ENCODE measurements at regions not wholly inside any gene's neighbourhood (a gene's known extent, or its start where the extent isn't known, plus 50 kb on each side); places are given as distances from the start of the nearest gene placed in this dataset.
"Not testable (repeated sequence)": the region's sequence is repeated elsewhere in the genome, so short reads cannot be mapped to it uniquely, and the experiment has no call there.

DNA sequence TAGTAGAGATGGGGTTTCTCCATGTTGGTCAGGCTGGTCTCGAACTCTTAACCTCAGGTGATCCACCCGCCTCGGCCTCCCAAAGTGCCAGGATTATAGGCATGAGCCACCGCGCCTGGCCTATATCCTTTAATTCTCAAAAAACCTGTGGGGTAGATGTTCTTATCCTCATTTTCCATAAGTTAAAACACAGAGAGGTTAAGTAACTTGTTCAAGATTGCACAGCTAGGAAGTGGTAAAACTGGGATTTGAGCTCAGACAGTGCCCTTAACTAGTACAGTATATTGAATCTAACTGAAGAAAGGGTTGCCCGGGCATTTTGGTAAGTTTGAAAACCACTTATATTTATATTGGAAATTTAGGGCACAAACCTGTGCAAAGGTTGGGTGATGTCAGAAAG, 116.0 kb downstream of the GLUD2 start:
- no peak for FAIRE-seq
- no peak for TF ChIP-seq POLR2AphosphoS5 (IDR thresholded peaks at IDR 0.05; ENCODE audit: low read depth, low read length)
- TF ChIP-seq POU2F2 (IDR thresholded peaks at IDR 0.05; ENCODE audit: low read depth, low read length), result no peak
- TF ChIP-seq SPI1 (IDR thresholded peaks at IDR 0.05; ENCODE audit: low read depth, low read length), result no peak
- TF ChIP-seq POLR2A (IDR thresholded peaks at IDR 0.05; ENCODE audit: low read depth, low read length), result no peak
- no peak for TF ChIP-seq PAX5 (IDR thresholded peaks at IDR 0.05; ENCODE audit: insufficient read depth, low read length, severe bottlenecking)
- no peak for TF ChIP-seq TAF1 (IDR thresholded peaks at IDR 0.05; ENCODE audit: low read depth, low read length)
- no peak for DNase-seq (ENCODE audit: insufficient read length, low spot score)

DNA sequence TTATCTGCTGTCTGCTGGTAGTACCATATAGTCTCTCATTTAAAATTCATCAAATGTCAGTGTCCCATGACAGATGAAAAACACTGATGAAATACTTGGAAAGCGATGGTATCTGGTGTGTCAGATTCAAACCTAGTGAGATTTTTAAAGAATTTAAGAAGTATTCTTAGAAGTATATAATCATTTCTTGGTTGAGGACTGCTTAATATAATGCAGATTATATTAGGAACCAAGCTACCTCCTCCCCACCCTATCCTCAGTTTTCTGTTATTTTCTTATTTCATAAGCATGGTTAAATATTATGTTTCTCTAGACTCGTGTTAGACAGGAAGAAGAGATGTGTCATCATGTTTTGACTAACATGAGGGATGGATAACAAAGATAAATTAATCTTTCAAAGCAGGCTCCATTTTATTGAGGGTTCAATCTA, 118.5 kb downstream of the GLUD2 start:
- DNase-seq (ENCODE audit: insufficient read length, low spot score) (no peak), FAIRE-seq (no peak)
- TF ChIP-seq SPI1 (IDR thresholded peaks at IDR 0.05; ENCODE audit: low read depth, low read length) (no peak), TAF1 (IDR thresholded peaks at IDR 0.05; ENCODE audit: low read depth, low read length) (no peak), POLR2A (IDR thresholded peaks at IDR 0.05; ENCODE audit: low read depth, low read length) (no peak), POU2F2 (IDR thresholded peaks at IDR 0.05; ENCODE audit: low read depth, low read length) (no peak), PAX5 (IDR thresholded peaks at IDR 0.05; ENCODE audit: insufficient read depth, low read length, severe bottlenecking) (no peak), POLR2AphosphoS5 (IDR thresholded peaks at IDR 0.05; ENCODE audit: low read depth, low read length) (no peak)

DNA sequence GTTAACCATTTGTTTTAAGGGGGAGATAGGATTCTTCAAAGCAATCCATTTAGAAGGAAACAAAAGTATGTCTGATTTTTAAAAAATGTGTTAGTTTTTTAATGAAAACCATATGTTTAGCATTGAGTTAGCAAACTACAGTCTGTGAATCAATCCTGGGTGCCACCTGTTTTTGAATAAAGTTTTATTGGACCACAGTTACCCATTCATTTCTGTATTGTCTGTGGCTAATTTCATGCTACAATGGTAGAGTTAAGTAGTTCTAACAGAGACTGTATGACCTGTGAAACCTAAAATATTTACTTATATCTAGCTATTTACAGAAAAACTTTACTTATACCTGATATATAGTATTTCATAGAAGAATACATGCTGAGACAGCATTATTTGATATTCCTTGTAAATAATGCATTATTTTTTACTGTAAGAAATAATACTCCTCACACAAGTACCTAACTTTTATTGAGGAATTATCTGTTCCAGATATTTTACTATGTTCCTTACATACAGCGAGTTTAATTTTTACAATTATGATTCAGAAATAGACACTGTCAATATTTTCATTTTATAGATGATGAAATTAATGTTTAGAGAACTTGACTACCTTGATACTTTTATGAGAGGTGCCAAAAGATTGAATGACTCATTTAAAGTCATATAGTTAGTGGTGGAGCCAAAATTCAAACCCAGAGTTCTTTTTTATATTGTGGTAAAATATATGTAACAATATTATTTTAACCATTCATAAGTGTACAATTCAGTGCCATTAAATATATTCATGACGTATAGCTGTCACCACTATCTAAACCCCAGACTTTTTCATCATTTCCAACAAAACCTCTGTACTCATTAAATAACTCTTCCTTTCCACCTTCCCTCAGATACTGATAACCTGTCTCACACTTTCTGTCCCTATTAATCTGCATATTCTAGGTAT, 122.0 kb downstream of the GLUD2 start:
- DNase-seq (ENCODE audit: insufficient read length, low spot score) (no peak), FAIRE-seq (no peak)
- TF ChIP-seq TAF1 (IDR thresholded peaks at IDR 0.05; ENCODE audit: low read depth, low read length) (no peak), POU2F2 (IDR thresholded peaks at IDR 0.05; ENCODE audit: low read depth, low read length) (no peak), POLR2AphosphoS5 (IDR thresholded peaks at IDR 0.05; ENCODE audit: low read depth, low read length) (no peak), POLR2A (IDR thresholded peaks at IDR 0.05; ENCODE audit: low read depth, low read length) (no peak), SPI1 (IDR thresholded peaks at IDR 0.05; ENCODE audit: low read depth, low read length) (no peak), PAX5 (IDR thresholded peaks at IDR 0.05; ENCODE audit: insufficient read depth, low read length, severe bottlenecking) (no peak)

DNA sequence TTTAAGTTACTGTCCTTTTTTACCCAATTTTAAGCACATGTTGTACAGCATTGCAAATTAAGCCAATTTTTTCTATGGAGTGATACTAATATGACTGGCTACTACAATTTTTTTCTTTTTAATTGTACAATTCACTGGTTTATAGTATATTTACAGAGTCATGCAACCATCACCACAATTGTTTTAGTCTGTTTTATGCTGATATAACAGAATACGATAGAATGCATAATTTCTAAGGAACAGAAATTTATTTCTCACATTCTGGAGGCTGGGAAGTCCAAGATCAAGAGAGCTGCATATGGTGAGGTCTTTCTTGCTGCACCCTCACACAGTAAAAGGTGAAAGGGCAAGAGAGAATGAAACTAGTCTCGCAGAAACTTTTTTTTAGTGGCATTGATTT, 125.3 kb downstream of the GLUD2 start:
- TF ChIP-seq PAX5 (IDR thresholded peaks at IDR 0.05; ENCODE audit: insufficient read depth, low read length, severe bottlenecking), result no peak
- no peak for TF ChIP-seq POLR2AphosphoS5 (IDR thresholded peaks at IDR 0.05; ENCODE audit: low read depth, low read length)
- no peak for TF ChIP-seq SPI1 (IDR thresholded peaks at IDR 0.05; ENCODE audit: low read depth, low read length)
- no peak for TF ChIP-seq TAF1 (IDR thresholded peaks at IDR 0.05; ENCODE audit: low read depth, low read length)
- TF ChIP-seq POU2F2 (IDR thresholded peaks at IDR 0.05; ENCODE audit: low read depth, low read length), result no peak
- TF ChIP-seq POLR2A (IDR thresholded peaks at IDR 0.05; ENCODE audit: low read depth, low read length), result no peak
- no peak for FAIRE-seq
- no peak for DNase-seq (ENCODE audit: insufficient read length, low spot score)

GRCh38 chrX:121179972-121180371, 132.6 kb downstream of the GLUD2 start:
- DNase-seq (ENCODE audit: insufficient read length, low spot score) (no peak), FAIRE-seq (no peak)
- TF ChIP-seq POLR2AphosphoS5 (IDR thresholded peaks at IDR 0.05; ENCODE audit: low read depth, low read length), result no peak
- no peak for TF ChIP-seq POLR2A (IDR thresholded peaks at IDR 0.05; ENCODE audit: low read depth, low read length)
- TF ChIP-seq PAX5 (IDR thresholded peaks at IDR 0.05; ENCODE audit: insufficient read depth, low read length, severe bottlenecking), result no peak
- TF ChIP-seq TAF1 (IDR thresholded peaks at IDR 0.05; ENCODE audit: low read depth, low read length), result no peak
- TF ChIP-seq SPI1 (IDR thresholded peaks at IDR 0.05; ENCODE audit: low read depth, low read length), result no peak
- no peak for TF ChIP-seq POU2F2 (IDR thresholded peaks at IDR 0.05; ENCODE audit: low read depth, low read length)

DNA sequence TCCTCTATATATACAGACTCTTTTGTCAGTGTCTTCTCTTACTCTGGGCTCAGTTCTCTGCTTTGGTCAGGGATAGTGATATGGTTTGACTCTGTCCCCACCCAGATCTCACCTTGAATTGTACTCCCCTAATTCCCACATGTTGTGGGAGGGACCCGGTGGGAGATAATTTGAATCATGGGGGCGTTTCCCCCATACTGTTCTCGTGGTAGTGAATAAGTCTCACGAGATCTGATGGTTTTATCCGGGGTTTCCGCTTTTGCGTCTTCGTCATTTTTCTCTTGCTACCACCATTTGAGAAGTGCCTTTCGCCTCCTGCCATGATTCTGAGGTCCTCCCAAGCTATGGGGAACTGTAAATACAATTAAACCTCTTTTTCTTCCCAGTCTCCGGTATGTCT, 144.4 kb downstream of the GLUD2 start:
- DNase-seq (ENCODE audit: insufficient read length, low spot score) (no peak), FAIRE-seq (no peak)
- TF ChIP-seq POLR2AphosphoS5 (IDR thresholded peaks at IDR 0.05; ENCODE audit: low read depth, low read length) (no peak), POU2F2 (IDR thresholded peaks at IDR 0.05; ENCODE audit: low read depth, low read length) (no peak), TAF1 (IDR thresholded peaks at IDR 0.05; ENCODE audit: low read depth, low read length) (no peak), PAX5 (IDR thresholded peaks at IDR 0.05; ENCODE audit: insufficient read depth, low read length, severe bottlenecking) (no peak)

- no peak for DNase-seq (ENCODE audit: insufficient read length, low spot score)
- no peak for TF ChIP-seq TAF1 (IDR thresholded peaks at IDR 0.05; ENCODE audit: low read depth, low read length)
- no peak for TF ChIP-seq POLR2A (IDR thresholded peaks at IDR 0.05; ENCODE audit: low read depth, low read length)
- TF ChIP-seq PAX5 (IDR thresholded peaks at IDR 0.05; ENCODE audit: insufficient read depth, low read length, severe bottlenecking), result no peak
- no peak for TF ChIP-seq POU2F2 (IDR thresholded peaks at IDR 0.05; ENCODE audit: low read depth, low read length)
- no peak for TF ChIP-seq SPI1 (IDR thresholded peaks at IDR 0.05; ENCODE audit: low read depth, low read length)
- no peak for TF ChIP-seq POLR2AphosphoS5 (IDR thresholded peaks at IDR 0.05; ENCODE audit: low read depth, low read length)
- no peak for FAIRE-seq
These were observed 148.3 kb downstream of the GLUD2 start for GRCh38 chrX:121195719-121196118.

GRCh38 chrX:121196872-121197444, 149.5 kb downstream of the GLUD2 start:
- DNase-seq (ENCODE audit: insufficient read length, low spot score); FAIRE-seq: not testable (repeated sequence)

- FAIRE-seq, result no peak
- TF ChIP-seq PAX5 (IDR thresholded peaks at IDR 0.05; ENCODE audit: insufficient read depth, low read length, severe bottlenecking), result no peak
- no peak for TF ChIP-seq TAF1 (IDR thresholded peaks at IDR 0.05; ENCODE audit: low read depth, low read length)
- TF ChIP-seq POLR2A (IDR thresholded peaks at IDR 0.05; ENCODE audit: low read depth, low read length), result no peak
- TF ChIP-seq POU2F2 (IDR thresholded peaks at IDR 0.05; ENCODE audit: low read depth, low read length), result no peak
- no peak for TF ChIP-seq SPI1 (IDR thresholded peaks at IDR 0.05; ENCODE audit: low read depth, low read length)
- TF ChIP-seq POLR2AphosphoS5 (IDR thresholded peaks at IDR 0.05; ENCODE audit: low read depth, low read length), result no peak
- DNase-seq (ENCODE audit: insufficient read length, low spot score), result no peak
These were observed 161.2 kb downstream of the GLUD2 start for GRCh38 chrX:121208563-121208962.
